ENCODE measurements at regions not wholly inside any gene's neighbourhood (a gene's known extent, or its start where the extent isn't known, plus 50 kb on each side); places are given as distances from the start of the nearest gene placed in this dataset.

GRCh38 chr18:23384778-23385736 is 68.0 kb upstream of the RIOK3 start:
- TF ChIP-seq CTCF (IDR thresholded peaks at IDR 0.05) (no peak), POLR2A (IDR thresholded peaks at IDR 0.05) (no peak)

Data from sigmoid colon (tissue), 3 donors.